ENCODE measurements at regions not wholly inside any gene's neighbourhood (a gene's known extent, or its start where the extent isn't known, plus 50 kb on each side); places are given as distances from the start of the nearest gene placed in this dataset.

DNA sequence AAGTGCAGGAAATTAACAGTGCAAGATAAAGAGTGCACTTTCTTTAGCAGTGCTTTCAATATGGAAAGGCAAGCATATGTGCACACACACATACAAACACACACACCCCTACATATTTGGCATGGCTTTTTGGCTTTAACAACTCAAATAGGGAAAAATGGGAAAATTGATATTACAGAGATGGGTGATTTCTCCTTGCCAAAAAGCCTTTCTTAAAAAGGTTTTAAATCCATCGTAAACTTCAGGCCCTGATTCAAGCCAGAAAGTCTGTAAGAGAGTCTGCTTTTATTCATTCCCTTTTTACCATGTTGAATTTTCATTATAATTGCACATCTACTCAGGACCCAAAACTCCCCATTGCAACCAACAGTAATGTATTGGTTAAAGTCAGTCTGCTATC is 612.0 kb upstream of the ACTRT1 start:
- TF ChIP-seq, protein P1, sequence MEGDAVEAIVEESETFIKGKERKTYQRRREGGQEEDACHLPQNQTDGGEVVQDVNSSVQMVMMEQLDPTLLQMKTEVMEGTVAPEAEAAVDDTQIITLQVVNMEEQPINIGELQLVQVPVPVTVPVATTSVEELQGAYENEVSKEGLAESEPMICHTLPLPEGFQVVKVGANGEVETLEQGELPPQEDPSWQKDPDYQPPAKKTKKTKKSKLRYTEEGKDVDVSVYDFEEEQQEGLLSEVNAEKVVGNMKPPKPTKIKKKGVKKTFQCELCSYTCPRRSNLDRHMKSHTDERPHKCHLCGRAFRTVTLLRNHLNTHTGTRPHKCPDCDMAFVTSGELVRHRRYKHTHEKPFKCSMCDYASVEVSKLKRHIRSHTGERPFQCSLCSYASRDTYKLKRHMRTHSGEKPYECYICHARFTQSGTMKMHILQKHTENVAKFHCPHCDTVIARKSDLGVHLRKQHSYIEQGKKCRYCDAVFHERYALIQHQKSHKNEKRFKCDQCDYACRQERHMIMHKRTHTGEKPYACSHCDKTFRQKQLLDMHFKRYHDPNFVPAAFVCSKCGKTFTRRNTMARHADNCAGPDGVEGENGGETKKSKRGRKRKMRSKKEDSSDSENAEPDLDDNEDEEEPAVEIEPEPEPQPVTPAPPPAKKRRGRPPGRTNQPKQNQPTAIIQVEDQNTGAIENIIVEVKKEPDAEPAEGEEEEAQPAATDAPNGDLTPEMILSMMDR (IDR thresholded peaks at IDR 0.05) = no peak
- TF ChIP-seq EP300 (IDR thresholded peaks at IDR 0.05) (no peak), POLR2A (IDR thresholded peaks at IDR 0.05) (no peak), POLR2AphosphoS5 (IDR thresholded peaks at IDR 0.05) (no peak)
- Histone ChIP-seq H3K27ac (no peak overlapping the region), H3K27me3 (no peaks in the 10 kb centered on the region), H3K36me3 (no peaks in the 10 kb centered on the region), H3K9me3 (peaks cover 0 to 4% (median 0%) of the 10 kb centered on the region in 3 donors), H3K4me3 (no peak overlapping the region), H3K4me1 (no peaks in the 10 kb centered on the region)
- WGBS, 2 donors (ENCODE audit: low coverage in 1 of 2) = 47 to 82% methylated on average over 1 of the region's 1 CpG
- ATAC-seq = no peak

DNA sequence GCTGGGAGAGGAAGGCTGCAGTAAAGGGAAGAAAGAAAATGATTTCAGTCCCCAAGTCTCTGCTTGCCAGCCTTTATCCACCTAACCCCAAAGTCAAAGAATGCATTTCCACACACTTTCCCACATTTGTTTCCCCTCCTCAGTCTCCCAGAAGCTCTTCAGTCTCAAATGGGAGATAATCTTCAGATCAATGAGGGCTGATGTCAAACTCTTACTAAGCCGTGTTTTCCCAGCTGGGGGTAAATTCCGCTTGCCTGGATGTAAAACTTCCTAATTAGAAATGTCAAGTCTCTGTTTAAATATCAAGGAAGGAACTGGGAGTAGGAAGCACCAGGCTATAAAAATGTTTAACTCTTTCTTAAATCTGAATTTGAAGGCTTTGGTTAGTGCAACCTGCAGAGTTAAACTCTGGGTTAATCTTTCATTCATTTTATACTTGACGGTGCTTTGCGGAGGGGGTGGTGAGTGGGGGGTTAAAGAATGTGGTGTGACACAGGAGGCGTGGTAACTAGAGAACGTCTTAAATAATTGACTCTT is 601.4 kb upstream of the ACTRT1 start:
- H3K36me3 ChIP-seq = no peaks in the 10 kb centered on the region
- no peak for ATAC-seq
- WGBS, 2 donors (ENCODE audit: low coverage in 1 of 2) = 22 to 28% methylated on average over 4 to 5 of the region's 6 CpGs
- H3K9me3 ChIP-seq = peaks cover 0 to 3% (median 0%) of the 10 kb centered on the region in 3 donors
- TF ChIP-seq EP300 (IDR thresholded peaks at IDR 0.05) (no peak), POLR2A (IDR thresholded peaks at IDR 0.05) (no peak), POLR2AphosphoS5 (IDR thresholded peaks at IDR 0.05) (no peak)
- TF ChIP-seq, protein P1 (IDR thresholded peaks at IDR 0.05) = no peak
- H3K27ac ChIP-seq = no peak overlapping the region
- no peak overlapping the region for H3K4me3 ChIP-seq
- no peaks in the 10 kb centered on the region for H3K4me1 ChIP-seq
- no peaks in the 10 kb centered on the region for H3K27me3 ChIP-seq

DNA sequence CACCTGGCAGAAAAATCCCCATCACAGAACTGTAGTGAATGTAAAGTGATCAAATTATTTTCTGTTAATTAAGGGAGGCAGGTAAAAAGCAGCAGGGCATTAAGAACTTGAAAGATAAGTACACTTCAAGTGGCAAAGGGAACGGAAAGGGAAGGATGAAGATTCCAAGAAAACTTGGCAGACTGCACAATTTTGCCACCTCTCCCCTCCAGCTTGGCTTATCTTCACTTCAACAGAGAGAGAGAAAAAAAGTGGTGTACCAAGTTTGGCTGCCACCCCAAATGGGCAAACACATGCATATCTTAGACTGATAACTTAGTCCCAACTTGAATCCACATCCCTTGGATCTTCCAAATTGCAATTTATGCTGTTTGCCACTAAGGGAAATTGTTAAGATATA is 598.1 kb upstream of the ACTRT1 start:
- no peak overlapping the region for H3K27ac ChIP-seq
- 63% methylated on average over 1 of the region's 1 CpG; no CpG with 5 or more reads in 1 of the 2 donors for WGBS, 2 donors (ENCODE audit: low coverage in 1 of 2)
- H3K4me1 ChIP-seq = no peaks in the 10 kb centered on the region
- no peak overlapping the region for H3K4me3 ChIP-seq
- no peak for TF ChIP-seq POLR2AphosphoS5 (IDR thresholded peaks at IDR 0.05)
- no peak for TF ChIP-seq POLR2A (IDR thresholded peaks at IDR 0.05)
- TF ChIP-seq, protein P1 (IDR thresholded peaks at IDR 0.05) = no peak
- TF ChIP-seq EP300 (IDR thresholded peaks at IDR 0.05) = no peak
- no peaks in the 10 kb centered on the region for H3K27me3 ChIP-seq
- no peaks in the 10 kb centered on the region for H3K36me3 ChIP-seq
- no peak for ATAC-seq
- H3K9me3 ChIP-seq = no peaks in the 10 kb centered on the region

DNA sequence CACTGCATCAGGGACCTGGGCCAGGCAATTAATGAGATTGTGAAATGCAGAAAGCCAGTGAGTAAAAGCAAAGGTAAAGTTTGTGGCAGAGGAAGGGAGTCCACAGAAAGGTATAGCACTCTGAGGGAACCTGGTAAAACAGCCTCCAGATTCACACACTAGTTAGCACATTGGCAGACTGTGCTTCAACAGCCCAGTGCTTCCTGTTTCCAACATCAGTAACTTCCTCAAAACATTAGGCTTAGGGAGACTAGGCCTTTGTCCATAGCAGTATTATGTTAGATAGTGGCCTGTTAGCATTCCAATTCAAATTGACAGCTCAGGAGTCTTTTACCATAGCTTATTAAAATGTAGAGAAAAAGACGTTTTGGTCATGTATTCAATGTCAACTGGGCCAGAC is 582.6 kb upstream of the ACTRT1 start:
- H3K4me1 ChIP-seq = no peaks in the 10 kb centered on the region
- WGBS, 2 donors (ENCODE audit: low coverage in 1 of 2) = 11 to 25% methylated on average over 1 of the region's 1 CpG
- H3K27ac ChIP-seq = no peak overlapping the region
- no peaks in the 10 kb centered on the region for H3K36me3 ChIP-seq
- no peak for TF ChIP-seq EP300 (IDR thresholded peaks at IDR 0.05)
- TF ChIP-seq, protein P1 (IDR thresholded peaks at IDR 0.05) = no peak
- TF ChIP-seq POLR2A (IDR thresholded peaks at IDR 0.05) = no peak
- no peak for TF ChIP-seq POLR2AphosphoS5 (IDR thresholded peaks at IDR 0.05)
- H3K27me3 ChIP-seq = no peaks in the 10 kb centered on the region
- no peak overlapping the region for H3K4me3 ChIP-seq
- H3K9me3 ChIP-seq = no peaks in the 10 kb centered on the region
- no peak for ATAC-seq

DNA sequence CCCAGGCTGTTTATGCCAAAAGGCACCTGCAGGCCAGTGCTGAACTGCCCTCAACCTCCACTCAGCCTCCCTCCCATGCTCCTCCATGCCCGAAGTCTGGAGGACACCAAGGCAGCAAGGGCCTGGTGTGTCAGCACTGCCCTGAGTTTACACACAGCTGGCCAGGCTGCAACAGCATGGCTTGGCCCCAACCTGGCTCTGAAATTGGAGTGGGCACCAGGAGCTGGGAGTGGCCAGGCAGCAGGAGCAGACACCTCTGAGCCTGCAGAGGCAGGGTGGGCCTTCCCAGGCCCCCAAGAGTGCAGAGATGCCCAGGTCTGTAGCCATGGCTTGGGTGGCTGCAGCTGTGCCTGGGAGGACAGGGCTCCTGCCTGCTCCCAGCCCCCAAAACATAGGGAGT is 571.2 kb upstream of the ACTRT1 start:
- no peaks in the 10 kb centered on the region for H3K4me1 ChIP-seq
- no peak for TF ChIP-seq EP300 (IDR thresholded peaks at IDR 0.05)
- TF ChIP-seq, protein P1 (IDR thresholded peaks at IDR 0.05) = no peak
- no peak overlapping the region for H3K4me3 ChIP-seq
- H3K27me3 ChIP-seq = no peaks in the 10 kb centered on the region
- no CpG with 5 or more reads among the region's 1 CpG for WGBS, 2 donors (ENCODE audit: low coverage in 1 of 2)
- ATAC-seq = no peak
- no peaks in the 10 kb centered on the region for H3K9me3 ChIP-seq
- H3K27ac ChIP-seq = no peak overlapping the region
- H3K36me3 ChIP-seq = no peaks in the 10 kb centered on the region
